HCT116 (cell line): ENCODE measurements at regions not wholly inside any gene's neighbourhood (a gene's known extent, or its start where the extent isn't known, plus 50 kb on each side); places are given as distances from the start of the nearest gene placed in this dataset.

ENCODE experiments used
- ATAC-seq: fragments of 200-7000 bp; cut with Tn5 transposase; 2 replicates; pipeline ENCODE4 v1.9.1; 2020; ENCODE audit warnings: mild to moderate bottlenecking, moderate library complexity
- BruUV-seq: library from RNA; stranded (reverse); fragments of 400-500 nt; replicated peaks from 2 replicates; lab custom pipeline; 2021; lab: Mats Ljungman, UMichigan
- CTCF ChIA-PET: fragments of 300-600 bp; sonication (Branson Sonifier 250); formaldehyde crosslinking; loops from one replicate; lab custom pipeline; 2021; ENCODE audit warnings: antibody characterized with exemption; lab: Charles Lee
- POLR2A ChIA-PET: fragments of 300-600, 350-600 bp; sonication (Branson Sonifier 250); formaldehyde crosslinking; loops from one replicate; lab custom pipeline; 2021; ENCODE audit warnings: antibody characterized with exemption; lab: Charles Lee
- RAD21 ChIA-PET, 2 experiments: fragments of 300-600 bp; sonication (Branson Sonifier 250); formaldehyde crosslinking; loops; one replicate each; lab custom pipeline; 2023; ENCODE audit warnings: low total read pairs in 2 of 2; ENCODE audit not compliant: uncharacterized antibody in 2 of 2, unreplicated experiment in 2 of 2, low non-redundant PET in 1 of 2; lab: Charles Lee
- DNase-seq: peaks from one replicate; pipeline ENCODE4 v3.0.0-alpha.2; 2010; ENCODE audit warnings: low read depth, low spot score
- H2AFZ ChIP-seq: fragments of 200-600 bp; shearing (Covaris generic), sonication (generic); 2 replicates; pipeline ENCODE4 v1.6.1; 2017; ENCODE audit warnings: low read depth, mixed run types, mixed read lengths, antibody characterized with exemption, low read length; ENCODE audit not compliant: poor library complexity, severe bottlenecking
- H3K27ac ChIP-seq: 2 replicates; pipeline ENCODE4 v1.5.1; 2012; ENCODE audit warnings: low read depth, low read length
- H3K27me3 ChIP-seq: fragments of 200-600 bp; sonication (generic); 2 replicates; pipeline ENCODE4 v1.6.1; 2016; ENCODE audit warnings: mixed run types, low read length, mixed read lengths; ENCODE audit not compliant: insufficient read depth
- H3K36me3 ChIP-seq, 2 experiments: fragments of 200-500 bp in 1 of 2; fragments of 200-600 bp in 1 of 2; sonication (Bioruptor generic) in 1 of 2; sonication (generic) in 1 of 2; 2 replicates each; pipeline versions ENCODE4 v1.5.1 to v1.6.1; 2014 to 2016; ENCODE audit warnings: low read length in 2 of 2, inconsistent platforms in 1 of 2, mixed read lengths in 1 of 2, mixed run types in 1 of 2; ENCODE audit not compliant: insufficient read depth in 2 of 2, control insufficient read depth in 1 of 2
- H3K4me1 ChIP-seq, 2 experiments: fragments of 200-600 bp in 1 of 2; sonication (generic) in 1 of 2; 2 replicates each; pipeline versions ENCODE4 v1.5.1 to v1.6.1; 2012 to 2017; ENCODE audit warnings: low read length in 2 of 2, inconsistent platforms in 1 of 2, mild to moderate bottlenecking in 1 of 2, mixed read lengths in 1 of 2, mixed run types in 1 of 2, moderate library complexity in 1 of 2; ENCODE audit not compliant: insufficient read depth in 2 of 2, control insufficient read depth in 1 of 2
- H3K4me2 ChIP-seq: fragments of 200-600 bp; sonication (generic); 2 replicates; pipeline ENCODE4 v1.6.1; 2017; ENCODE audit warnings: mixed run types, low read length, mixed read lengths
- H3K4me3 ChIP-seq, 2 experiments: fragments of 200-600 bp in 1 of 2; sonication (generic) in 1 of 2; replicated peaks in 1 of 2; 2 replicates each; pipeline ENCODE4 v1.5.1; 2011 to 2016; ENCODE audit warnings: low read length in 2 of 2, control low read depth in 1 of 2, low read depth in 1 of 2, mild to moderate bottlenecking in 1 of 2, mixed read lengths in 1 of 2, mixed run types in 1 of 2
- H3K79me2 ChIP-seq: fragments of 200-600 bp; sonication (generic); 2 replicates; pipeline ENCODE4 v1.6.1; 2017; ENCODE audit warnings: mild to moderate bottlenecking, mixed run types, low read length, moderate library complexity, mixed read lengths; ENCODE audit not compliant: insufficient read depth
- H3K9ac ChIP-seq: fragments of 200-600 bp; sonication (generic); 2 replicates; pipeline ENCODE4 v1.6.1; 2016; ENCODE audit warnings: low read length, mixed read lengths
- H3K9me2 ChIP-seq: fragments of 200-600 bp; sonication (generic), shearing (Covaris generic); 2 replicates; pipeline ENCODE4 v1.6.1; 2017; ENCODE audit warnings: mixed run types, mild to moderate bottlenecking, moderate library complexity; ENCODE audit not compliant: insufficient read depth
- H3K9me3 ChIP-seq, 2 experiments: fragments of 200-500 bp in 1 of 2; fragments of 200-600 bp in 1 of 2; sonication (Bioruptor generic) in 1 of 2; sonication (generic) in 1 of 2; 2 replicates each; pipeline ENCODE4 v1.6.1; 2014 to 2017; ENCODE audit warnings: low read length in 2 of 2, mixed read lengths in 2 of 2, inconsistent platforms in 1 of 2, low read depth in 1 of 2, mild to moderate bottlenecking in 1 of 2, mixed run types in 1 of 2, moderate library complexity in 1 of 2; ENCODE audit not compliant: control insufficient read depth in 1 of 2, insufficient read depth in 1 of 2
- H4K20me1 ChIP-seq: fragments of 200-600 bp; sonication (generic), shearing (Covaris generic); 2 replicates; pipeline ENCODE4 v1.6.1; 2017; ENCODE audit warnings: mixed run types, mild to moderate bottlenecking, moderate library complexity; ENCODE audit not compliant: insufficient read depth
- CBX3 ChIP-seq: IDR thresholded peaks from 2 replicates; pipeline ENCODE4 v1.6.1; 2012; ENCODE audit warnings: low read depth
- CEBPB ChIP-seq: IDR thresholded peaks from 2 replicates; pipeline ENCODE4 v1.6.1; 2012; ENCODE audit warnings: low read depth
- EGR1 ChIP-seq: IDR thresholded peaks from 2 replicates; pipeline ENCODE4 v1.6.1; 2012; ENCODE audit warnings: low read depth
- EZH2 ChIP-seq: fragments of 200-600 bp; sonication (generic); IDR thresholded peaks from 2 replicates; pipeline ENCODE4 v1.6.1; 2017; ENCODE audit warnings: antibody characterized with exemption, mixed run types
- EZH2phosphoT487 ChIP-seq: fragments of 200-600 bp; IDR thresholded peaks from 2 replicates; pipeline ENCODE4 v1.6.1; 2018; ENCODE audit warnings: antibody characterized with exemption, borderline replicate concordance
- POLR2A ChIP-seq: IDR thresholded peaks from 2 replicates; pipeline ENCODE4 v1.7.0; 2011; ENCODE audit warnings: borderline replicate concordance; ENCODE audit not compliant: insufficient read depth, insufficient read length; ENCODE audit errors: extremely low read depth
- POLR2AphosphoS5 ChIP-seq: IDR thresholded peaks from 2 replicates; pipeline ENCODE4 v1.6.1; 2011; ENCODE audit warnings: mild to moderate bottlenecking, low read depth, low read length, moderate library complexity
- RAD21 ChIP-seq: IDR thresholded peaks from 2 replicates; pipeline ENCODE4 v1.6.1; 2012; ENCODE audit warnings: low read depth, mild to moderate bottlenecking
- SIN3A ChIP-seq: IDR thresholded peaks from 2 replicates; pipeline ENCODE4 v1.6.1; 2012; ENCODE audit warnings: low read depth
- SRF ChIP-seq: IDR thresholded peaks from 2 replicates; pipeline ENCODE4 v1.6.1; 2012; ENCODE audit warnings: low read depth
- TCF7L2 ChIP-seq: IDR thresholded peaks from 2 replicates; pipeline ENCODE4 v1.7.0; 2011; ENCODE audit warnings: borderline replicate concordance, inconsistent platforms; ENCODE audit not compliant: insufficient read depth, insufficient read length; ENCODE audit errors: extremely low read depth
- YY1 ChIP-seq: IDR thresholded peaks from 2 replicates; pipeline ENCODE4 v1.6.1; 2011; ENCODE audit warnings: low read length, low read depth, moderate library complexity, mild to moderate bottlenecking; ENCODE audit not compliant: insufficient replicate concordance; ENCODE audit errors: extremely low read depth
- ZNF274 ChIP-seq: fragments of 200-500 bp; sonication (Bioruptor generic); IDR thresholded peaks from 2 replicates; pipeline ENCODE4 v1.6.1; 2014; ENCODE audit warnings: mild to moderate bottlenecking, low read depth, low read length, inconsistent platforms
- intact Hi-C: fragments of 100-400 bp; cut with micrococcal nuclease; formaldehyde crosslinking; loops from 2 replicates; pipeline ENCODE4 v1.10.0; 2022
- TF ChIP-seq, protein P1 (sequence below): IDR thresholded peaks from 2 replicates; pipeline ENCODE4 v1.6.1; 2011; ENCODE audit warnings: mild to moderate bottlenecking, low read length, moderate library complexity; ENCODE audit not compliant: insufficient replicate concordance; ENCODE audit errors: extremely low read depth

DNA sequence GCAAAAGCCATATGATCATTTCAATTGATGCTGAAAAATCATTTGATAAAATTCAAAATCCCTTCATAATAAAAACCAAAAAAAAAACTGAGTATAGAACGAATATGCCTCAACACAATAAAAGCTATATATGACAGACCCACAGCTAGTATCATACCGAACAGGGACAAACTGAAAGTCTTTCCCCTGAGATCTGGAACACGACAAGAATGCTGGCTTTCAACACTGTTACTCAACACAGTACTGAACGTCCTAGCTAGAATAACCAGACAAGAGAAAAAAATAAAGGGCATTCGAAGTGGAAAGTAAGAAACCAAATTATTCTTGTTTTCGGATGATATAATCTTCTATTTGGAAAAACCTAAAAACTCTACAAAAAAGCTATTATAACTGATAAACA is 559.9 kb downstream of the EPM2A start:
- Histone ChIP-seq H3K9ac (no peak overlapping the region), H2AFZ (no peak overlapping the region), H3K27me3 (no peaks in the 10 kb centered on the region), H3K4me1 (no peaks in the 10 kb centered on the region), H4K20me1 (no peaks in the 10 kb centered on the region), H3K36me3 (no peaks in the 10 kb centered on the region), H3K4me2 (no peak overlapping the region), H3K27ac (no peak overlapping the region), H3K79me2 (no peaks in the 10 kb centered on the region), H3K9me3 (peaks cover 0 to 4% of the 10 kb centered on the region in 2 experiments; a peak in 1 of 4 replicates), H3K4me3 (no peak overlapping the region), H3K9me2 (no peaks in the 10 kb centered on the region)
- ATAC-seq (no peak), DNase-seq (no peak)
- RAD21 ChIA-PET: interaction anchor here in 1 of 2 experiments (0.7 kb wide), 1 partner anchor 9 kb away, joined by 3 read pairs; no protein-coding TSS in a partner anchor
- BruUV-seq: no TSS peak
- POLR2A ChIA-PET: no interaction called here
- TF ChIP-seq CBX3 (no peak), EZH2 (no peak), SRF (no peak), SIN3A (no peak), CEBPB (no peak), TCF7L2 (no peak), POLR2AphosphoS5 (no peak), EGR1 (no peak), ZNF274 (no peak), RAD21 (no peak), POLR2A (no peak), EZH2phosphoT487 (no peak), YY1 (no peak)
- TF ChIP-seq, protein P1, sequence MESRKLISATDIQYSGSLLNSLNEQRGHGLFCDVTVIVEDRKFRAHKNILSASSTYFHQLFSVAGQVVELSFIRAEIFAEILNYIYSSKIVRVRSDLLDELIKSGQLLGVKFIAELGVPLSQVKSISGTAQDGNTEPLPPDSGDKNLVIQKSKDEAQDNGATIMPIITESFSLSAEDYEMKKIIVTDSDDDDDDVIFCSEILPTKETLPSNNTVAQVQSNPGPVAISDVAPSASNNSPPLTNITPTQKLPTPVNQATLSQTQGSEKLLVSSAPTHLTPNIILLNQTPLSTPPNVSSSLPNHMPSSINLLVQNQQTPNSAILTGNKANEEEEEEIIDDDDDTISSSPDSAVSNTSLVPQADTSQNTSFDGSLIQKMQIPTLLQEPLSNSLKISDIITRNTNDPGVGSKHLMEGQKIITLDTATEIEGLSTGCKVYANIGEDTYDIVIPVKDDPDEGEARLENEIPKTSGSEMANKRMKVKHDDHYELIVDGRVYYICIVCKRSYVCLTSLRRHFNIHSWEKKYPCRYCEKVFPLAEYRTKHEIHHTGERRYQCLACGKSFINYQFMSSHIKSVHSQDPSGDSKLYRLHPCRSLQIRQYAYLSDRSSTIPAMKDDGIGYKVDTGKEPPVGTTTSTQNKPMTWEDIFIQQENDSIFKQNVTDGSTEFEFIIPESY: no peak
- CTCF ChIA-PET: interaction anchor here (0.7 kb wide), 1 partner anchor 34 kb away, joined by 3 read pairs; no protein-coding TSS in a partner anchor
- intact Hi-C loops: no loop called here
